MCF 10A (cell line): ENCODE measurements at regions not wholly inside any gene's neighbourhood (a gene's known extent, or its start where the extent isn't known, plus 50 kb on each side); places are given as distances from the start of the nearest gene placed in this dataset.

Experiments used
- BruUV-seq: library from RNA; stranded (reverse); fragments of 400-500 nt; replicated peaks from 2 replicates; lab custom pipeline; 2021; lab: Mats Ljungman, UMichigan
- CTCF ChIA-PET: fragments of 300-600 bp; sonication (Branson Sonifier 250); formaldehyde crosslinking; extraction: SDS; loops from one replicate; lab custom pipeline; 2021; ENCODE audit warnings: antibody characterized with exemption, inconsistent platforms; lab: Yijun Ruan, JAX
- POLR2A ChIA-PET: fragments of 300-600, 350-650 bp; sonication (Branson Sonifier 250); formaldehyde crosslinking; extraction: SDS; loops from one replicate; lab custom pipeline; 2020; ENCODE audit warnings: antibody characterized with exemption, inconsistent platforms; lab: Yijun Ruan, JAX
- DNase-seq: peaks from one replicate; pipeline ENCODE4 v3.0.0-alpha.2; 2018; ENCODE audit not compliant: unreplicated experiment
- H3K27ac Mint-ChIP-seq: one replicate; pipeline ENCODE4 v1.8.0; 2022; ENCODE audit warnings: mild to moderate bottlenecking, low read depth, mixed read lengths; ENCODE audit not compliant: unreplicated experiment
- H3K27me3 Mint-ChIP-seq: one replicate; pipeline ENCODE4 v1.8.0; 2022; ENCODE audit warnings: mixed read lengths; ENCODE audit not compliant: insufficient read depth, unreplicated experiment
- H3K36me3 Mint-ChIP-seq: one replicate; pipeline ENCODE4 v1.8.0; 2022; ENCODE audit warnings: mild to moderate bottlenecking, moderate library complexity, mixed read lengths; ENCODE audit not compliant: insufficient read depth, unreplicated experiment
- H3K4me1 Mint-ChIP-seq: one replicate; pipeline ENCODE4 v1.8.0; 2022; ENCODE audit warnings: mixed read lengths; ENCODE audit not compliant: insufficient read depth, unreplicated experiment
- H3K4me3 Mint-ChIP-seq: one replicate; pipeline ENCODE4 v1.8.0; 2022; ENCODE audit warnings: mild to moderate bottlenecking, moderate library complexity, mixed read lengths; ENCODE audit not compliant: unreplicated experiment
- H3K9me3 Mint-ChIP-seq: one replicate; pipeline ENCODE4 v1.8.0; 2022; ENCODE audit warnings: mixed read lengths; ENCODE audit not compliant: unreplicated experiment
- CTCF ChIP-seq: fragments of 200-600 bp; IDR thresholded peaks from one replicate; pipeline ENCODE4 v1.8.0; 2022; ENCODE audit warnings: antibody characterized with exemption, mild to moderate bottlenecking; ENCODE audit not compliant: unreplicated experiment
- intact Hi-C: fragments of 100-400 bp; cut with micrococcal nuclease; formaldehyde crosslinking; loops from 2 replicates; pipeline ENCODE4 v1.14.1; 2022

GRCh38 chr12:107912421-107913004, 138.0 kb downstream of the ASCL4 start:
- Mint-ChIP-seq H3K4me3 (no peak overlapping the region), H3K4me1 (no peaks in the 10 kb centered on the region), H3K27ac (no peak overlapping the region), H3K9me3 (no peaks in the 10 kb centered on the region), H3K36me3 (no peaks in the 10 kb centered on the region), H3K27me3 (peaks cover 12% of the 10 kb centered on the region)
- TF ChIP-seq CTCF = peak; percentile 38
- no TSS peak for BruUV-seq
- intact Hi-C loops = no loop called here
- ChIA-PET POLR2A (no interaction called here), CTCF (interaction anchor here (1.5 kb wide), 1 partner anchor 11 kb away, joined by 4 read pairs; no protein-coding TSS in a partner anchor)
- peak; percentile 50 for DNase-seq

- H3K36me3 Mint-ChIP-seq = no peaks in the 10 kb centered on the region
- H3K27ac Mint-ChIP-seq = no peak overlapping the region
- intact Hi-C loops = no loop called here
- no peak overlapping the region for H3K4me3 Mint-ChIP-seq
- ChIA-PET POLR2A (no interaction called here), CTCF (interaction anchor here (0.6 to 0.8 kb wide), 2 partner anchors 17 to 784 kb away, joined by 3 read pairs; no protein-coding TSS in a partner anchor)
- no peaks in the 10 kb centered on the region for H3K9me3 Mint-ChIP-seq
- H3K4me1 Mint-ChIP-seq = no peaks in the 10 kb centered on the region
- peaks cover 11% of the 10 kb centered on the region for H3K27me3 Mint-ChIP-seq
- BruUV-seq = no TSS peak
- DNase-seq = no peak
- no peak for TF ChIP-seq CTCF
Measured at GRCh38 chr12:107914460-107914977, 140.0 kb downstream of the ASCL4 start.

- no peak overlapping the region for H3K4me3 Mint-ChIP-seq
- H3K9me3 Mint-ChIP-seq = no peaks in the 10 kb centered on the region
- TF ChIP-seq CTCF = peak; percentile 61
- H3K27me3 Mint-ChIP-seq = peaks cover 19% of the 10 kb centered on the region
- ChIA-PET CTCF (interaction anchor here (0.6 to 2.9 kb wide), 47 partner anchors 8 to 1467 kb away, joined by 3 to 51 read pairs (median 4); partner anchors contain the start of genes ALKBH2 and FICD), POLR2A (interaction anchor here (0.7 kb wide), 2 partner anchors 268 to 598 kb away, joined by 3 to 4 read pairs; no protein-coding TSS in a partner anchor)
- H3K36me3 Mint-ChIP-seq = no peaks in the 10 kb centered on the region
- intact Hi-C loops = loop anchor here (1.0 kb wide), 3 partner anchors 275 to 594 kb away; no protein-coding TSS in a partner anchor
- no TSS peak for BruUV-seq
- peak; percentile 46 for DNase-seq
- no peak overlapping the region for H3K27ac Mint-ChIP-seq
- H3K4me1 Mint-ChIP-seq = no peaks in the 10 kb centered on the region
Measured at GRCh38 chr12:107917912-107918800, 143.7 kb downstream of the ASCL4 start.

GRCh38 chr12:107921062-107921461, 146.6 kb downstream of the ASCL4 start:
- H3K9me3 Mint-ChIP-seq = no peaks in the 10 kb centered on the region
- no peak for TF ChIP-seq CTCF
- BruUV-seq = no TSS peak
- no peak overlapping the region for H3K4me3 Mint-ChIP-seq
- H3K27ac Mint-ChIP-seq = no peak overlapping the region
- ChIA-PET POLR2A (no interaction called here), CTCF (interaction anchor here (0.6 to 1.5 kb wide), 4 partner anchors 32 to 588 kb away, joined by 3 to 6 read pairs (median 4); no protein-coding TSS in a partner anchor)
- intact Hi-C loops = no loop called here
- no peaks in the 10 kb centered on the region for H3K36me3 Mint-ChIP-seq
- no peak for DNase-seq
- no peaks in the 10 kb centered on the region for H3K4me1 Mint-ChIP-seq
- H3K27me3 Mint-ChIP-seq = peaks cover 19% of the 10 kb centered on the region
